MCF 10A (cell line): ENCODE measurements at regions not wholly inside any gene's neighbourhood (a gene's known extent, or its start where the extent isn't known, plus 50 kb on each side); places are given as distances from the start of the nearest gene placed in this dataset.

Source experiments
- BruUV-seq: library from RNA; stranded (reverse); fragments of 400-500 nt; replicated peaks from 2 replicates; lab custom pipeline; 2021; lab: Mats Ljungman, UMichigan
- CTCF ChIA-PET: fragments of 300-600 bp; sonication (Branson Sonifier 250); formaldehyde crosslinking; extraction: SDS; loops from one replicate; lab custom pipeline; 2021; ENCODE audit warnings: antibody characterized with exemption, inconsistent platforms; lab: Yijun Ruan, JAX
- POLR2A ChIA-PET: fragments of 300-600, 350-650 bp; sonication (Branson Sonifier 250); formaldehyde crosslinking; extraction: SDS; loops from one replicate; lab custom pipeline; 2020; ENCODE audit warnings: antibody characterized with exemption, inconsistent platforms; lab: Yijun Ruan, JAX
- DNase-seq: peaks from one replicate; pipeline ENCODE4 v3.0.0-alpha.2; 2018; ENCODE audit not compliant: unreplicated experiment
- H3K27ac Mint-ChIP-seq: one replicate; pipeline ENCODE4 v1.8.0; 2022; ENCODE audit warnings: mild to moderate bottlenecking, low read depth, mixed read lengths; ENCODE audit not compliant: unreplicated experiment
- H3K27me3 Mint-ChIP-seq: one replicate; pipeline ENCODE4 v1.8.0; 2022; ENCODE audit warnings: mixed read lengths; ENCODE audit not compliant: insufficient read depth, unreplicated experiment
- H3K36me3 Mint-ChIP-seq: one replicate; pipeline ENCODE4 v1.8.0; 2022; ENCODE audit warnings: mild to moderate bottlenecking, moderate library complexity, mixed read lengths; ENCODE audit not compliant: insufficient read depth, unreplicated experiment
- H3K4me1 Mint-ChIP-seq: one replicate; pipeline ENCODE4 v1.8.0; 2022; ENCODE audit warnings: mixed read lengths; ENCODE audit not compliant: insufficient read depth, unreplicated experiment
- H3K4me3 Mint-ChIP-seq: one replicate; pipeline ENCODE4 v1.8.0; 2022; ENCODE audit warnings: mild to moderate bottlenecking, moderate library complexity, mixed read lengths; ENCODE audit not compliant: unreplicated experiment
- H3K9me3 Mint-ChIP-seq: one replicate; pipeline ENCODE4 v1.8.0; 2022; ENCODE audit warnings: mixed read lengths; ENCODE audit not compliant: unreplicated experiment
- intact Hi-C: fragments of 100-400 bp; cut with micrococcal nuclease; formaldehyde crosslinking; loops from 2 replicates; pipeline ENCODE4 v1.14.1; 2022
- TF ChIP-seq, protein P1 (sequence below): fragments of 200-600 bp; IDR thresholded peaks from one replicate; pipeline ENCODE4 v1.8.0; 2022; ENCODE audit warnings: antibody characterized with exemption, mild to moderate bottlenecking; ENCODE audit not compliant: unreplicated experiment

GRCh38 chr2:58886009-58886408 is 644.9 kb upstream of the FANCL start:
- intact Hi-C loops = no loop called here
- no peak for DNase-seq
- CTCF ChIA-PET = no interaction called here
- BruUV-seq = no TSS peak
- Mint-ChIP-seq H3K9me3 (no peaks in the 10 kb centered on the region), H3K4me3 (no peak overlapping the region), H3K27me3 (no peaks in the 10 kb centered on the region), H3K36me3 (no peaks in the 10 kb centered on the region), H3K4me1 (peaks cover 4% of the 10 kb centered on the region), H3K27ac (no peak overlapping the region)
- POLR2A ChIA-PET = interaction anchor here (1.4 kb wide), 1 partner anchor 11 kb away, joined by 4 read pairs; no protein-coding TSS in a partner anchor
- TF ChIP-seq, protein P1, sequence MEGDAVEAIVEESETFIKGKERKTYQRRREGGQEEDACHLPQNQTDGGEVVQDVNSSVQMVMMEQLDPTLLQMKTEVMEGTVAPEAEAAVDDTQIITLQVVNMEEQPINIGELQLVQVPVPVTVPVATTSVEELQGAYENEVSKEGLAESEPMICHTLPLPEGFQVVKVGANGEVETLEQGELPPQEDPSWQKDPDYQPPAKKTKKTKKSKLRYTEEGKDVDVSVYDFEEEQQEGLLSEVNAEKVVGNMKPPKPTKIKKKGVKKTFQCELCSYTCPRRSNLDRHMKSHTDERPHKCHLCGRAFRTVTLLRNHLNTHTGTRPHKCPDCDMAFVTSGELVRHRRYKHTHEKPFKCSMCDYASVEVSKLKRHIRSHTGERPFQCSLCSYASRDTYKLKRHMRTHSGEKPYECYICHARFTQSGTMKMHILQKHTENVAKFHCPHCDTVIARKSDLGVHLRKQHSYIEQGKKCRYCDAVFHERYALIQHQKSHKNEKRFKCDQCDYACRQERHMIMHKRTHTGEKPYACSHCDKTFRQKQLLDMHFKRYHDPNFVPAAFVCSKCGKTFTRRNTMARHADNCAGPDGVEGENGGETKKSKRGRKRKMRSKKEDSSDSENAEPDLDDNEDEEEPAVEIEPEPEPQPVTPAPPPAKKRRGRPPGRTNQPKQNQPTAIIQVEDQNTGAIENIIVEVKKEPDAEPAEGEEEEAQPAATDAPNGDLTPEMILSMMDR = no peak

DNA sequence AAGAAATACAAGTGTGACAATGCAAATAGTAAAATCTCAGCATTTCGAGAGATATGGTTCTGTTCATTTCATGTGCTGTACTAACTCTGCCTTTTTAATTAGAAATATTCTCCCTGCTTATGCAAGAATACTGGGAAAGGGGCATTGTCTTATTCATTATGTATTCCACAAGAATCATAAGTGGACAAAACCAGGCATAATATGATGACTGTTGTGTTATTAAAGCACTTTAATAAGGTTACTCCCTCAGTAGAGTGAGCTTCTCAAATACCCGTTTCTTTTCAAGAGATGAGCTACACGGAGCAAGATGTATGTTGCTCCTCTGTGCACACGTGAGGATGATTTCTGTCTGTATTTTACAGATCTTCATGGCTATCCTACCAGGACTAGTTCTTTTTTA is 638.7 kb upstream of the FANCL start:
- no peaks in the 10 kb centered on the region for H3K36me3 Mint-ChIP-seq
- POLR2A ChIA-PET = no interaction called here
- no peaks in the 10 kb centered on the region for H3K4me1 Mint-ChIP-seq
- H3K27me3 Mint-ChIP-seq = no peaks in the 10 kb centered on the region
- H3K4me3 Mint-ChIP-seq = no peak overlapping the region
- DNase-seq = no peak
- intact Hi-C loops = no loop called here
- CTCF ChIA-PET = no interaction called here
- no TSS peak for BruUV-seq
- no peaks in the 10 kb centered on the region for H3K9me3 Mint-ChIP-seq
- H3K27ac Mint-ChIP-seq = no peak overlapping the region
- TF ChIP-seq, protein P1 = no peak

DNA sequence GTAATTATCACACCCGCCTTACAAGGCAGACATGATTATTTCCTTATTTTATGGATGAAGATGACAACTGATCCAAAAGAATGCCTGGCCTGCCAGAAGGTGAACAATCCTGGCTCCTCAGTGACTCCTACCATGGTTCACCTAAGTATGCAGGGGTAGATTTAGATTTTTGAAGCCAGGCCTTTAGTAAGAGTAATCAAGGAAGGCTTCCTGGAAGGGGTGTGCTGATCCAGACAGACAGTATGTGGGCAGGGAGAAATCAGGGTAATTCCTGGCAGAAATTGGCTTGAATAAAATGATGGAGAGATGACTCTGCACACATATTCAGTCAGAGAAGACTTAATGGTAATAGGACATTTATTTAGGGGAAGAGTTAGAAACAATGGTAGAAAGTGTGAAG is 637.7 kb upstream of the FANCL start:
- H3K27me3 Mint-ChIP-seq = no peaks in the 10 kb centered on the region
- POLR2A ChIA-PET = no interaction called here
- TF ChIP-seq, protein P1 = no peak
- no peak overlapping the region for H3K27ac Mint-ChIP-seq
- H3K4me3 Mint-ChIP-seq = no peak overlapping the region
- no peaks in the 10 kb centered on the region for H3K36me3 Mint-ChIP-seq
- no peak for DNase-seq
- intact Hi-C loops = no loop called here
- no peaks in the 10 kb centered on the region for H3K9me3 Mint-ChIP-seq
- no TSS peak for BruUV-seq
- no peaks in the 10 kb centered on the region for H3K4me1 Mint-ChIP-seq
- CTCF ChIA-PET = interaction anchor here (0.6 kb wide), 1 partner anchor 16 kb away, joined by 3 read pairs; no protein-coding TSS in a partner anchor

GRCh38 chr2:58876126-58876525 is 635.0 kb upstream of the FANCL start:
- Mint-ChIP-seq H3K27me3 (no peaks in the 10 kb centered on the region), H3K27ac (no peak overlapping the region), H3K4me1 (no peaks in the 10 kb centered on the region), H3K36me3 (no peaks in the 10 kb centered on the region), H3K4me3 (no peak overlapping the region), H3K9me3 (no peaks in the 10 kb centered on the region)
- POLR2A ChIA-PET = no interaction called here
- no peak for DNase-seq
- BruUV-seq = no TSS peak
- TF ChIP-seq, protein P1 = no peak
- intact Hi-C loops = no loop called here
- CTCF ChIA-PET = no interaction called here
